Neural cell (in vitro differentiated cells): ENCODE measurements at regions not wholly inside any gene's neighbourhood (a gene's known extent, or its start where the extent isn't known, plus 50 kb on each side); places are given as distances from the start of the nearest gene placed in this dataset.

Source experiments
- H2AFZ ChIP-seq: fragments of 200-600, 300-800 bp; sonication (generic), shearing (Covaris generic); 2 replicates; pipeline ENCODE4 v1.6.0; 2014; ENCODE audit warnings: low read depth, mild to moderate bottlenecking, antibody characterized with exemption, low read length, moderate library complexity
- H3F3A ChIP-seq: fragments of 200-600 bp; shearing (Covaris generic); 2 replicates; pipeline ENCODE4 v1.6.1; 2016; ENCODE audit warnings: mild to moderate bottlenecking, moderate library complexity, mixed read lengths, antibody characterized with exemption, low read length; ENCODE audit not compliant: insufficient read depth, poor library complexity, severe bottlenecking
- H3K27ac ChIP-seq: fragments of 200-600, 300-800 bp; sonication (generic), shearing (Covaris generic); 2 replicates; pipeline ENCODE4 v1.5.1; 2014; ENCODE audit warnings: mild to moderate bottlenecking, low read length, moderate library complexity
- H3K27me3 ChIP-seq: fragments of 300-800, 200-600 bp; sonication (generic), shearing (Covaris generic); 2 replicates; pipeline ENCODE4 v1.6.0; 2014; ENCODE audit warnings: mild to moderate bottlenecking, low read depth, low read length, moderate library complexity; ENCODE audit not compliant: insufficient read depth
- H3K36me3 ChIP-seq: fragments of 300-800, 200-600 bp; sonication (generic), shearing (Covaris generic); 2 replicates; pipeline ENCODE4 v1.5.1; 2014; ENCODE audit warnings: mild to moderate bottlenecking, antibody characterized with exemption, low read length, moderate library complexity; ENCODE audit not compliant: insufficient read depth
- H3K4me2 ChIP-seq: fragments of 300-800, 200-600 bp; sonication (generic), shearing (Covaris generic); 2 replicates; pipeline ENCODE4 v1.6.0; 2014; ENCODE audit warnings: mild to moderate bottlenecking, low read length
- H3K4me3 ChIP-seq: fragments of 300-800, 200-600 bp; sonication (generic), shearing (Covaris generic); 2 replicates; pipeline ENCODE4 v1.5.1; 2014; ENCODE audit warnings: mild to moderate bottlenecking, low read length, moderate library complexity
- H3K79me2 ChIP-seq: fragments of 200-600 bp; shearing (Covaris generic); replicated peaks from 2 replicates; pipeline ENCODE4 v1.6.0; 2014; ENCODE audit warnings: mild to moderate bottlenecking, low read length, moderate library complexity; ENCODE audit not compliant: insufficient read depth
- H3K9ac ChIP-seq: fragments of 300-800, 200-600 bp; sonication (generic), shearing (Covaris generic); 2 replicates; pipeline ENCODE4 v1.6.1; 2016; ENCODE audit warnings: mild to moderate bottlenecking, low read length, mixed read lengths
- H3K9me2 ChIP-seq: fragments of 200-600 bp; shearing (Covaris generic); 2 replicates; pipeline ENCODE4 v1.6.1; 2016; ENCODE audit warnings: mild to moderate bottlenecking, low read length, mixed read lengths; ENCODE audit not compliant: insufficient read depth
- H3K9me3 ChIP-seq: fragments of 200-600, 300-800 bp; sonication (generic), shearing (Covaris generic); 2 replicates; pipeline ENCODE4 v1.6.1; 2016; ENCODE audit warnings: mild to moderate bottlenecking, mixed run types, low read length, moderate library complexity, mixed read lengths
- H4K20me1 ChIP-seq: fragments of 200-600 bp; shearing (Covaris generic); 2 replicates; pipeline ENCODE4 v1.6.1; 2016; ENCODE audit warnings: mild to moderate bottlenecking, mixed run types; ENCODE audit not compliant: insufficient read depth
- CTCF ChIP-seq: fragments of 450-650 bp; IDR thresholded peaks from 2 replicates; pipeline ENCODE4 v1.5.1; 2014; ENCODE audit warnings: antibody characterized with exemption, mild to moderate bottlenecking, moderate library complexity; ENCODE audit not compliant: poor library complexity, severe bottlenecking
- EP300 ChIP-seq: fragments of 450-650 bp; conservative IDR thresholded peaks from 2 replicates; pipeline ENCODE4 v1.6.1; 2014; ENCODE audit warnings: antibody characterized with exemption, mild to moderate bottlenecking, moderate library complexity; ENCODE audit not compliant: poor library complexity, severe bottlenecking
- EZH2 ChIP-seq: fragments of 200-600, 300-800 bp; shearing (Covaris generic), sonication (generic); IDR thresholded peaks from 2 replicates; pipeline ENCODE4 v1.6.1; 2014; ENCODE audit warnings: antibody characterized with exemption, low read length, borderline replicate concordance, mild to moderate bottlenecking; ENCODE audit not compliant: insufficient read depth, poor library complexity, severe bottlenecking
- MXI1 ChIP-seq: fragments of 450-650 bp; conservative IDR thresholded peaks from 2 replicates; pipeline ENCODE4 v1.6.1; 2014; ENCODE audit warnings: antibody characterized with exemption, mild to moderate bottlenecking; ENCODE audit not compliant: poor library complexity, severe bottlenecking
- POLR2AphosphoS5 ChIP-seq: IDR thresholded peaks from 2 replicates; pipeline ENCODE4 v1.6.1; 2012
- RAD21 ChIP-seq: fragments of 450-650 bp; conservative IDR thresholded peaks from 2 replicates; pipeline ENCODE4 v1.6.1; 2014; ENCODE audit warnings: antibody characterized with exemption, mild to moderate bottlenecking, moderate library complexity
- REST ChIP-seq: IDR thresholded peaks from 2 replicates; pipeline ENCODE4 v1.6.1; 2012; ENCODE audit warnings: borderline replicate concordance
- SMC3 ChIP-seq: fragments of 450-650 bp; conservative IDR thresholded peaks from 2 replicates; pipeline ENCODE4 v1.6.1; 2014; ENCODE audit warnings: antibody characterized with exemption, mild to moderate bottlenecking, moderate library complexity; ENCODE audit not compliant: poor library complexity
- TAF1 ChIP-seq: IDR thresholded peaks from 2 replicates; pipeline ENCODE4 v1.6.1; 2012; ENCODE audit warnings: low read depth

DNA sequence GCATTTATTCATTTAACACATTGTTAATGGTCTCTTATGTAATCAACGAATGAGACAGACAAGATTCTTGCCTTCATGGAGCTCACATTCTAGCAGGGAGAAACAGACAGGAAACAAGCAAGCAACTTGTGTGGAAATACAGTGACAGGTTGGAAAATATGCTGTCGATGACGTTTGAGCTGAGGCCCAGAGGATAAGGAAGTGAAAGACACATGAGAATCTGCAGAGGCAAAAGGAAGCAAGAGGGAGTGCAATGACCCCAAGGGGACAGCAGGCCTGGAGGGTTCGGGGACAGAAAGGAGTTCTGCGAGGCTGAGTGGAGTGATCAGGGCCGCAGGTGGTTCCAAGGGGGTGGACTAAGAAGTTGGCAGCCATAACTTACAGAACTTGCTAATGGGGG lies 60.6 kb upstream of the AKT3 start:
- H3K79me2 ChIP-seq, result no peaks in the 10 kb centered on the region
- no peak overlapping the region for H3K4me2 ChIP-seq
- no peak for TF ChIP-seq TAF1
- no peak for TF ChIP-seq MXI1
- TF ChIP-seq POLR2AphosphoS5, result no peak
- TF ChIP-seq EP300, result no peak
- TF ChIP-seq REST, result no peak
- TF ChIP-seq EZH2, result no peak
- no peak for TF ChIP-seq SMC3
- TF ChIP-seq RAD21, result no peak
- no peak for TF ChIP-seq CTCF
- H3K9ac ChIP-seq, result no peak overlapping the region
- H4K20me1 ChIP-seq, result no peaks in the 10 kb centered on the region
- H3K9me3 ChIP-seq, result no peaks in the 10 kb centered on the region
- no peaks in the 10 kb centered on the region for H3K36me3 ChIP-seq
- H3K4me3 ChIP-seq, result no peak overlapping the region
- no peak overlapping the region for H3K27ac ChIP-seq
- no peaks in the 10 kb centered on the region for H3K9me2 ChIP-seq
- no peak overlapping the region for H2AFZ ChIP-seq
- H3K27me3 ChIP-seq, result no peaks in the 10 kb centered on the region
- no peaks in the 10 kb centered on the region for H3F3A ChIP-seq

DNA sequence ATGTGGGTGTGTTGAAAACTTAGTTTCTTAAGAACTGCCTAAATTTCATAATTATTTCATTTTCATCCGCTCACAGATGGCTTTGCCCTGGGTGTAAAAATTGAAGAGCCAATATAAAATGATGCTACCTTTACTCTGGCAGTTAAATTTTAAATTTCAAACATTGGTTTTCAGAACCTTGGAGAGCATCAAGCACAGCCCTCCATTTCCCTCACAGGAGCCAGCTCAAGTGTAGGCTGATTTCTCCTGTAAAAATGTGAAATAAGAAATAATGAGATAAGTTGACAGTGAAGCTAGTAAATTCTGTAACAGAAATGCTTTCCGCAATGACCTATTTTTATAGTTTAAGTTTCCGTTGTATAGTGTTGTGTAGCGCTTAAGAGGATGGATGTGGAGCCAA lies 53.9 kb upstream of the AKT3 start:
- Histone ChIP-seq H4K20me1 (no peaks in the 10 kb centered on the region), H2AFZ (no peak overlapping the region), H3K36me3 (no peaks in the 10 kb centered on the region), H3K9me2 (no peaks in the 10 kb centered on the region), H3K79me2 (no peaks in the 10 kb centered on the region), H3K4me3 (no peak overlapping the region), H3K4me2 (no peak overlapping the region), H3K27ac (no peak overlapping the region), H3K27me3 (no peaks in the 10 kb centered on the region), H3K9ac (no peak overlapping the region), H3K9me3 (no peaks in the 10 kb centered on the region), H3F3A (no peaks in the 10 kb centered on the region)
- TF ChIP-seq POLR2AphosphoS5, result no peak
- no peak for TF ChIP-seq RAD21

DNA sequence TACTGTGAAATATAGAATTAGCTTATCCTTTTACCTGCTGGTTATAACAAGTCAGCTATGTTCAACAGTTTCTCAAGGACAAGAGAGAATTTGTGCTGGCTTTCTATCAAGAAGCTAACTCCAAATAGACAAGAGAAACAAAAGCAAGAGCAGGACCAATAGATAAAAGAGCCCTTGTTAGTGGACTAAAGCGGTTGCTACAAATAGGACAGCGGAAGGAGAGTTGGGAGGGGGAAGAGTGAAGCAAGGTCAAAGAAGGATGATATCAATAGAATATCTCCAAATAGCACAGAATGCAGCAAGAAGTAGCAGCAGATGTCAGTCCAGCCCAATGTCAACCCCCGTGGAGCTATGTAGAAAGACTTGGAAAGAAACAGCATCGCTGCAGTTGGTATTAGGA lies 53.0 kb upstream of the AKT3 start:
- TF ChIP-seq POLR2AphosphoS5 (no peak), TAF1 (no peak), RAD21 (no peak), SMC3 (no peak), EZH2 (no peak), REST (no peak), CTCF (no peak), EP300 (no peak)
- Histone ChIP-seq H2AFZ (no peak overlapping the region), H3K9me3 (no peaks in the 10 kb centered on the region), H3K36me3 (no peaks in the 10 kb centered on the region), H3K4me2 (no peak overlapping the region), H4K20me1 (no peaks in the 10 kb centered on the region), H3K9ac (no peak overlapping the region), H3K79me2 (no peaks in the 10 kb centered on the region), H3K27me3 (no peaks in the 10 kb centered on the region), H3K27ac (no peak overlapping the region), H3F3A (no peaks in the 10 kb centered on the region), H3K9me2 (no peaks in the 10 kb centered on the region), H3K4me3 (no peak overlapping the region)
